ENCODE measurements at regions not wholly inside any gene's neighbourhood (a gene's known extent, or its start where the extent isn't known, plus 50 kb on each side); places are given as distances from the start of the nearest gene placed in this dataset.
A peak's percentile ranks its signal among the peaks of the same experiment; 100 is the strongest.

DNA sequence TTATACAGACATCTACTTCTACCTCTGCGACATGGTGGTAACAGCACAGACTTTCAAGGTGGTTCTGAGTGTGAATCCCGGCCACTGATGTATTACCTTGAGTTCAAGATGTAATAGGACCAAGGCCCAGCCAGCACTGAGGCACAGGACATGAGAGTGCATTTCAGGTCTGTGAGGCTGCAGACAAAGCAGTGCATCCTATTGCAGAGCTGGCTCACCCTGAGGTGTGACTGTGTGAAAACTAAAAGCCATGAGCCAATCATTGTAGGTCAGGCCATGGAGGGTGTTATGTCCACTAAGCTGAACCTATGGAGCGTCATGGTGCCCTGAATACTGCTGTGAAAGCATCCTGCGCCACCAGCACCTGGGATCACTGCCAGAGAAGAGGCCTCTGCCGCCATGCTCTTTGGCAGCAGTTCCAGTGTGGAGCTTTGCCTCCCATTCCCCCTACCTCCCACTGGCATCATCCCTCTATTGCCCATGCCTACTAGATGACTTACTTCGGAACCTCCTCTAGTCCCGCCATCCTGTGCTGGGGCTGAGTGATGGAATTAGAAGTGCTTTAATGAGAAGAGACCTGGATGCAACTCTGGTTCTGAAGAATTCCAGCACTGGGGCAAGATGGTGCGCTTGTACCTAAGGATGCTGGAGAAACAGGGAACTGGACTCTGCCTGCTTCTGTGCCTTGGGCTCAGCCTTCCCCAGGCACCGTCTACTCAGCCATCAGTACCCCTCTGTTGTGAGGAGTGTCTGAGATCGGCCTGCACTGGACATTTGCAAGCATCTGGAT lies 112.0 kb upstream of the RMDN2 start:
- DNase-seq = no peak

DNA sequence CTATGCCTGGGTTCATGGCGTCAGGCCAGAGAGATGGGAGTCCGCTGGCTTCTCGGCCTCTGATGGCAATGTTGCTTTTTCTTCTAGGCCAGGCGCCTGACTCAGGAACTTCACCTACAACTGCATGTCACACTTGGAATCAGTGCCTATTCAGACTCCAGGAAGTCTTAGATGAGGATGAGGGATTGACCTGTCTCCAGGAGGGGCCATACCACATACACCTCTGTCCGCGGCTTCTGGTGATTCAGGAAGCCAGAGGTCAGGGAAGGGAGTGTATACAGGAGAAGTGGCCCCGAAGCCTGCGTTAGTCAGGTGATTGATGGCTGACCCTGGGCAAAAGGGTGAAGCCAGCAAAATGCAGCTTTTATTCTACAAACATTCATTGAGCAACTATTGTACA lies 109.1 kb upstream of the RMDN2 start:
- no peak for DNase-seq

DNA sequence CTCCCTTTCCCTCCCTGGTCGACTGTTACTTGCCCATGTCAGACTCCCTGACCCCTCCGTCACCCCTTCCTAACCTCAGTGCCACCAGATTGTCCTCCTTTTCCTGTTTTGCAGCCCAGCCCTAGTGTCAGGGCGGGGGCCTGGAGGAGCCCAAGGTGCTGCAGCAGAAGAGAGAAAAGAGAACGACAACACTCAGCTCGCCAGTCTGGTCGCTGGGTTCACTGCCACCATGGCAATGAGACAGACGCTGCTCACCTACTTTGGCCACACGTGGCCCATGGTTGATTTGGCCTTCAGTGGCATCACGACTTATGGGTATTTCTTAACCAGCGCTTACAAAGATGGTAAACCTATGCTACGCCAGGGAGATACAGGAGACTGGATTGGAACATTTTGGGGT lies 108.4 kb upstream of the RMDN2 start:
- DNase-seq = no peak

DNA sequence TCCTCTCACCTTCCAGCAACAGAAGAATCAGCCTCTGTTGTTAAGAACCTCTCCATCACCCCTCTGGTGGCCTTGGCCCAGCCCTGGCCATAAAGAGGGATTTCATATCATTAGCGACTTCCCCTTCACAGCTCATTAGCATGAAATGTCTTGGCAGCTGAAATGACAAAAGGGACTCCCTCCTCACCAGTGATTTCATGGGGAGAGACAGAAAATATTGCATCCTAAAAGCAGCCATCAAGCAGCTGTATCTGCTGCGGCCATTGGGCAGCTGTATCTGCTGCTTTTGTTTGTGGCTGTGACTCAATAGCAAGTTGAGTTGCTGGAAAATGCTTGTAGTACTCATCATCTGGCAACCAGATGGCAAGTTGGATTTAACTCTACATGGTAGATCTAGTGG lies 105.9 kb upstream of the RMDN2 start:
- peak; percentile 55 for DNase-seq

DNA sequence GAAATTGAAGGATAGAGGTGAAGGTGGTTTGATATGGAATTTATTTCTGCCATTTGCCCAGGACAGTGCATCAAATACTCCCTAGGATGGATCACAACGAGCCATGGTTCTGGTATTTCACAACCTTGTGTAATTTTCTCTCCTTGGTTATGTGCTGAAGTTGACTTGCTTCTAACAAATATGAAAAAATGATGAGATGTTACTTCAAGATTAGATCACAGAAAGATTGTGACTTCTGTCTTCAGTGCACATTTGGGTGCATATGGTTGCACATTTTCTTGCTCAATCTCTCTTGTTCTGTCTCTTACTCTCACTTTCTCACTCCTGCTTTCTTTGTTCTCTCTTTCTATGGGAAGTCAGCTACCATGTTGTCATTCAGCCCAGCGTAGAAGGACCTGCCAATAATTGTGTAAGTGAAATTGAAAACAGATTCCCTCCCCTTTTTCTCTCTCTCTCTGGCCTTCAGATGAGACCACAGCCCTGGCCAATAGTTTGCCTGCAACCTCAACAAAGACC lies 104.6 kb upstream of the RMDN2 start:
- no peak for DNase-seq

DNA sequence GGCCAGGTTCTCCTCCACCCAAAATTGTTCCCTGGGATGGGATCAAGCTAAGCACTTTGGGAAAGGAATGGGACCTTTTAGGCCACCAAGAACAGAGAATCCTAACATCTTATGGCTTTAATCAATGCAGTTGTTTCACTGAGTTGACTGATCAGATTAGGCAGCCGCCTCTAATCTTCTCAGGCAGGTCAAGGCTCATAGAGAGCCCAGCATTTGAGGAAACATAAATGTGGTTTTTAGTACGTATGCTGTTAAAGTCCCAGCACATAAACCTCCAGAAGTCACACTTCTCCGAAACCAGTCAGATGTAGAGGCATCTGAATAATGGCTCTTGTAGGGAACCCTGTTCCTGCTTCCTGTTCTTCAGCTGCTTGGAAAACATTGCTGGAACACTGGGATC lies 99.5 kb upstream of the RMDN2 start:
- no peak for DNase-seq

DNA sequence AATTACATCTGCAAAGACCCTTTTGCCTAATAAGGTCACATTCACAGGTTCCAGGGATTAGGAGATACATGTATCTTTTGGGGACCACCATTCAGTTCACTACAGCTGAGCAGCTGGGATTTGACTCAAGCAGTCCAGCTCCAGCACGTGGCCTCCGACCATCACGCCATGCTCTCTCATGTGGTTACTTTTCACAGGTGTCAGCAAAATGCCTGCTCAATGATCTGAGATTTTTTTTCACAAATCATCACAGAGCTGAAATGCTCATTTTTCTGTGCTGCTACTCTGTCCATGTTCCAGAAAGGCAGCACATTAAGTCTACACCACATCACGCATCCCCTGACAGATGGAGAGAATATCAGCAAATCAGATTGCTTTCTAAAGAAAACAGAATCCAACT lies 98.5 kb upstream of the RMDN2 start:
- DNase-seq = no peak

DNA sequence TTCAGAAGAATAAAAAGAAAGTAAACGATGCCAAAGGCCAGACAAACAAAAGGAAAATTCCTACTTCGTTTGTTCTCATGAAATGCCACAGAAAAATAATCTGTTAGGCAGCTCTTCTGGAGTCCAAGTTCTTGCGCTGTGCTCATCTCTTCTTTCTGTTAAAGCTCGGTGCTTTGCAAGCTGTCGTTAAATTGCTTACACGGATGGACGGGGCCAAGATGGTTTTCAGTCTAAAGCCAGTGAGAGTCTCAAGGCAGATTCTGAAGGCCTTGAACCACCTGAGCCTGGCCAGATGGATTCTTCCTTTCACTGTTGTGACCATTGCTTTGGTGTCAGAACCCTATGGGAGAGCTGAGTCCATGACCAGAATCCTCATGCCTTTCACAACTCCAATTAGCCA lies 97.6 kb upstream of the RMDN2 start:
- DNase-seq = no peak

DNA sequence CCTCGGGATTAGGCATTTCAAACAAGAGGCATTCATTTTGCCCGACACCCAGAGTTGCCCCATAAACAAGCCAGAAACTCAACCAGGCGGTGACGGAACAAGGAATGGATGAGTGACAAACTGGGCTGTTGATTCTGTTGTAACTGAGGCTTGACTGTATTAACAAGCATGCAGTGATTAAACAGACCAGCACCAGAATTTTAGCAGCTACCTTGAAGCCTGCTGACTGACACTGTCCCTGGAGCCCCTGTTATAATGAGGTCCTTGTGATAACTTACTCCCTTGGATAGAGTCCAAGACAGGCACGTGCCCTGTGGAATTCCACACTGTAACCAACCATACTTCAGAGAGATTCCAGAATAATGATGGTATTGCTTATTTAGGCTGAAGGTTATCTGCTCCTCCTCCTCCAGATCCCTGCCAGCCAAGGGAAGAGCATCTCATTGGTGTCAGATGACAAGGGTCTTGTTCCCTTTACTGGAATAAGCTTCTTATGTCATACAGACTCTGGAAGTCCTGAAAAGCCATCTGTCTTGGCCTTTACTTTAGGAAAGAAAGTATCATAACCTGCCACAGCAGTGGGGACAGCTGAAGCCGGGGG lies 97.1 kb upstream of the RMDN2 start:
- no peak for DNase-seq

DNA sequence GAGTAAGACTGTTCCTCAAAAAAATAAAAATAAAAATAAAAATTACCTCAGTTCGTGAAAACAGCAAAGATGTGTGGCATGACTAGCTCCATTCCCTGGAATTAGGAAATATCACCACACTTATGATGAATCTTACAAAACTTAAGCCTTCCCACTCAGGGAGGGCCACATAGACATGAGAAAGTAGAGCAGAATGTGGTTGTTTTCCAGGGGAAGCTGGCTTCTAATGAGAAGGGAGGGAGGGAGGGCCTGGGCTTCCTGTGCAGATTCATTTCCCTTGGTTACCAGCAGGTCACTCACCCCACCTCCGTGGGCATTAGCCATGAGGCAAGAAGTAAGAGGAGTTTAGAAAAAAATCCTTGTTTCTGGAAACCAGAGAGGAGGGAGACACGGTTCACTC lies 95.9 kb upstream of the RMDN2 start:
- no peak for DNase-seq

DNA sequence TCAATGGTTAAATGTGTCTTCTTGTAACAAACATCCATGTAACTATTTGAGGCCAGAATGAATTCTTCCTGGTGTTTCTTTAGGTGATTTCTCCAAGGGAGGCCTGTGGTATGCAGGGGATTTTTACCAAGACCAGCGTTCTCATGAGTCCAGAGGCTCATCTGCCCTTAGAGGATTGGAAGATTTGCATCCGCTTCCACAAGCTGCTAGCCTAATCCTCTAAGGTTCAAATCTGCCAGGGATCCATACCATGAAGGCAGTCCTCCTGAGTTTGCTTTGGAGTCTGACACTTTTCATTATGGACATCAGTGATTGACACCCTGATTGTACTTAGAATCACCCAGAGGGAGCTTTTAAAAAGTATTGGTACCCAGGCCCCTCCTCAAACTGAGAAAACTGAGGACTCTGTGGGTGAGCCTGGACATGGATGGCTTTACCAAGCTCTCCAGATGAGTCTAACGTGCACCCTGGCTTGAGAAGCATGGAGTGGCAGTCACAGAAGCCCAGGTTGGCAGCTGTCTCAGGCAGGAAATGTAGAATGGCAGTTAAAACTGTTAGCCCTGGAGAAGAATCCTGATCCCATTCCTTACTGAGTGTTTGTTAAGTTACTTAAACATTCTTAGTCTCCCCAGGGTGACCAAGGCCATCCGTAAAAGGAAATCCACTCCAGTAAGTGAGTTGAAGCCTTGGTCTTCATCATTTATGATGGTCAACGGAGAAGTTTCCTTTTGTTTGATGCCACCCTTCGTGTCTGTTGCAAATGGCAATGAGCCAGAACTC lies 95.3 kb upstream of the RMDN2 start:
- no peak for DNase-seq

DNA sequence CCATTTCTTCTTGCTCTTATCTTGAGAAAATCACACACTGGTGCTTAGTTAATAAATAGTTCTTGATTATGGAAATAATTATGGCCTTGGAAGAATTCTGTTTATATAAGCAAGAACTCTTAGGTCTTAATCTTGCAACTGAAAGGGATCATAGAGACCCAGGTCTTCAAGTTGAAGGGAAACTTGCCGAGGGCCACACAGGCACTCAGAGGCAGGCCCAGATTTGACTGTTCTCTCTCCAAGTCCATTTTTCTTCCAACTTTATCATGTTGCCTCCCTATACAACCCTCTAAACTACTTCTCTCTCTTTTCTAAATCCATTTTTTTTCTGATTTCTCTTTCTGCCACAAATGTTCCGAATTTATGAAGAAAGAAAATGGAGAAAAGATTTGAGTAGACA lies 94.5 kb upstream of the RMDN2 start:
- no peak for DNase-seq

DNA sequence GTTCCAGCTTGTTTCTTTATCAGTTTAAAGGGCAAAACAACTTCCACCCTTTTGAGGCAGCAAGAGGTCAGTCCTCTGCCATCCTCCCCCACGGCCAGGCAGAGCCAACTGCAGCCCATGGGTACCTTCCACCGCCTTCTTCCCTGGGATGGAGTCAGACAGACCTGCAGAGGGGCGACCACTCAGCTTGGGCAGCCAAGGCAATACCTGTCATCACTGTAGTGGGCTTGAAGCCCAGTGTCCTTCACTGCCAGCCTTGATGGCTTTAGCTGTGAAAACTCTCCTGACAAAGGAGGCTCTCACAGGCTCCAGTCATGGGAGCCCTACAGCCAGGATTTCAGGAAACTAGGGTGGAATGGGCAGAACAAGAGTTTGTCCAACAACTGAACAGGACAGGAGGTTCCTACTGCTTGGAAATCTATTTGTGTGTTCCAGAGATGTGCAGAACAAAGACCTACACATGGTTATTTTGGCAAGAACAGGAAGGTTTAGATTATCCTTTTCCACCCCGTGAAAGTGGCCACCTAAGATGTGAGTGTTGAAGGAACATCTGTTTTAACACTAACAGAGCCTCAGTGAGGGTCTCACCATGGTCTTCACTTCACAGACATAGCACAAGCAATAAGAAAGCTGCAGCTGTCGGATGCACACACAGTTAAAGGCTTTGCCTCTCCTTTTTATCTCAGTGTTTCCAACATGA lies 93.9 kb upstream of the RMDN2 start:
- no peak for DNase-seq

DNA sequence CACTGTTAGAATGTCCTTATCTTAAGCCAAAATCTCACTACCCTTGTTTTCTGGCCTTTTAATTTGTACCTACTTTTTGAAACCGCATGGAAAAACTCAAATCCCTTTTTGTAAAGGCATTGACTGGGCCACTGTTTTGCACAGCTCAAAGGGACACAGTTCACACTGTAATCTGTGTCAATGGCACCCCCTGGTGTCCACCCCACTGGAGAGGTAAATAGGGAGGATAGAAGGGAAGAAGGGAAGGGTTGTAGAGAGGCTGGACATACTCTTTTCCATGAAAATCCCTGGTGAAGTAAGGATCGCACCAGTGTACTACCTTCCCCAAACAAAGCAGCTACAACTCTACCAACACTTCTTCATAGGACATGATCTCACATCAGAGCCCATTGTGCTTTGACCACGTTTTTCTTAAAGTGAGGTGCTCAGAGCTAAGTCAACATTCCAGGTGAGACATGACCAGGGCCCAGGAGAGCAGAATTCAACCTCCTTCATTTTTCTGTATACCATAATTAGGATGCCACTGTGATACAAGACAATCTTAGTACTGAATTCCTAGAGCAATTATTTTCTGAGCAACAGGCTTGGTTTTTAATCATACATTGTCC lies 92.4 kb upstream of the RMDN2 start:
- DNase-seq = peak; percentile 73

DNA sequence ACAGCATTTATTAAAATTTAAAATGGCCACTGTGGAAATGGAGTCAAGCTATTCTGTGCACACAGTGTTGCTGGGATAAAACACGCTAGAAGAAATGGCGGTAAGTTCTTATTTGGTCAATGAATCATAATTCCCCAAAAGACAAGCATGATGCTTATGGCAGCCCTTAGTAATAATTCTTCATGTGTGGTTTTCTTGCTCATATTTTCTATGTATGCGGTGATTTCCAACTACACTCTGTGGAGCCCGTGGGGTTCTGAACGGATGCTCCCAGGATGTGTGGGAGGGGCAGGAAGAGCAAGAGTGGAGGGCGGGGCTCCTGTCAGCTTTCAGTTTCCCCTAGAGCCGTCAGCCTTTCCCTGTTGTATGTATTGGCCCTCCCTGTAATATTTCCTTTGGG lies 91.7 kb upstream of the RMDN2 start:
- DNase-seq = no peak

DNA sequence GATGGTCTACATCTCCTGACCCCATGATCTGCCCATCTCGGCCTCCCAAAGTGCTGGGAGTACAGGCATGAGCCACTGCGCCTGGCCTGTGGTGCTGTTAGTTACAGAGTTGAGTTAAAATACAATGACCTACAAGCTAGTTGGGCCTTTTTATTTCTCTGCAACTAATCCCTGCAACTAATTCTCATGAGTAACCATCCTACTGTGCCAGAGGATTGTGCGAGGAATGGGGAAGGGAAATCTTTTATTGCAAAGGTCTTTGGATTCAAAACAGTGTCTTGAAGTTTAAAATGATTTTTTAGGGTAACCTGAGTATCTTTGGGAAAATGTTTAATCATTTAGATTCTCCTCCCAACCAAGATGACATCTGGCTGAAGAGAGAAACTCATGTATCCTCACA lies 88.8 kb upstream of the RMDN2 start:
- DNase-seq = no peak

DNA sequence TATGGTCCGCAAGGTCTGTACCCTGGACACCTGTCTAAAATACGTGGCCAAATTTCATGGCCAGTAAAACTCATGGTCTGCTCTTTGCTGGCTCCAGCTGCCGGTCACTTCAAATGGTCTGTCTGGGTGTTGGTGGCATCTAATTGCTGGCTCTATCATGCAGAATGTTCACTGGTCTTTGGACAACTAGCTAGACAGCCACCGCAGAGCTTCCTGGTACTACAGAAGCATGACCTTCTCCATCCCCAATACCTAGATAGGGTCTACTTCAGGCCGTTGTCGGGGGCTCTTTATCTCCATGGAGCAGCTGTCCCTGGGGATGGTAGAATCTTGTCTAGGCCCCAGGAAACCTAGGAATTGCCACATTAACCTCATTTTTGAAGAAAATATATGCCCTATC lies 88.4 kb upstream of the RMDN2 start:
- no peak for DNase-seq

DNA sequence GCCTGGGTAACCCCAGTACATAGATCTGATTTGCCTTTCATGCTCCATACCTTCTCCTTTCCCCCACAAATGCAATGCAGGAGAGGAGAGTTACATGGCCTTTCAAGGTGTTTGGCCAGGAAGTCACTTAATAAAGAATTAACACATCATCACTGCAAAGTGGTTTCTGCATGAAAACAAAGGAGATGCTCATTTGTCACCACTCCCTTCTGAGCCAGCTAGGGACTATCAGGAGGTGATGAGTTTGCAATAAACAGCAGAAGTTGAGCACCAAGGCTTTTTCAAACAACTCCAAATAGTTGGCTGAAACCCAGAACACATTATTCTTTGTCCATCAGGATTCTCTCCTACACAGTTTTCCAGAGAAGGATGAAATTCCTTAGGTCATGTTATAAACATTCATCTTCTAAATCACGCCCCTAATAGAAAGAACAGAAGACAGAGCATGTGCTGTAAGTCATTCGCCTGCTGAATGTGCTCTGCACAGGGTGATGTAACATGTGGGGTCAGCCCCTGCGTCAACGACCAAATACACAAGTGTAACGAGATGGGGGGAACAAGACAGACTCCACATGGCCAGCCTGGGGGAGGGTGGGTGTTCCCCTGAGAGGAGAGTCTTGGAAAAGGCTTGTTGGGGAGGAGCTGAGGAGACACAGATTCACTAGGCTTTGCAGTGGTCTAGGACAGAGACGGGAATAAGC lies 87.3 kb upstream of the RMDN2 start:
- no peak for DNase-seq

DNA sequence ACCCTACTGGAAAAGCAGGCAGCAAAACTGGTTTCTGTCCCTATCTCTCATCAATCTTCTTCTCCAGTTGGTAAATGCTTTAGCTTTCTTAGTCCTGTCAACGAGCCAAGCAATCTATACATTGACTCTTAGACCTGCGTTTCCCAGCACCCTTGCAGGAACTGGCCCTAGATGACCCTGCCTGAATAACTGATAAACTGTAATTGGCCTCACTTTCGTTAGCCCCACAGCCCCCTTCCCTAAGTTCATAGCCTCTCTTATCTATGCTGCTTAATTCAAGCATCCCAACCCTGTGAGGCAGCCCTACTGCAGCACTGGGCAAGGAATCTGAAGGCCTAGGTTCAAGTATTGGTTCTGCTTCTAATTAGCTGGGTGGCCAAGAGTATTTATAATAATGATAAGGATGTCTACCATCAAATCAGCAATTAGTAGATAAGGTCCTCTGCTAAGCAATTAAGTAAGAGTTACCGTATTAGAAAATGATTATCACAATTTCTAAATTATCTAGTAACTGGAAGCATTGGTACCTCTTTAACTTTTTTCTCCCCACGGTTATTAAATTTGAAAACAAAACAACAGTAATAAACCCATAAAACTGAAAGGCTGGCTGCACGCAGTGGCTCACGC lies 86.4 kb upstream of the RMDN2 start:
- no peak for DNase-seq

DNA sequence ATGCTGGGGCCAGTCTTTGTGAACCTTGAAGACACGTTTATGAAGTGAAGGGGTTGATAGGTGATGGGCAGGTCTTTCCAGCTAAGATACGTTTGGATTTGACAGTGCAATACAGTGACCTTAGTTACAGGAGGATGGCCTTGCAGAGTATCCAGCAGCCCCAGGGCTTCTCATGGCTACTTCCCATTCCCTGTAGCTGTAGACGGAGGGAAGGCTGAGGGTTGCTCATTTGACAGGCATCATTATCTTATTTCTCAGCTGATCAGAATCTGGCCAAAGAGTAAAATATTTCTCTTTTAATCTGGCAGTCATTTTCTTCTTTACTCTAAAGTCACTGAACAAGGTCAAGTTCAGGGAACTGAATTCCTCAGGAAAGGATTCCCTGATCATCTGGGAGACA lies 85.1 kb upstream of the RMDN2 start:
- DNase-seq = no peak

DNA sequence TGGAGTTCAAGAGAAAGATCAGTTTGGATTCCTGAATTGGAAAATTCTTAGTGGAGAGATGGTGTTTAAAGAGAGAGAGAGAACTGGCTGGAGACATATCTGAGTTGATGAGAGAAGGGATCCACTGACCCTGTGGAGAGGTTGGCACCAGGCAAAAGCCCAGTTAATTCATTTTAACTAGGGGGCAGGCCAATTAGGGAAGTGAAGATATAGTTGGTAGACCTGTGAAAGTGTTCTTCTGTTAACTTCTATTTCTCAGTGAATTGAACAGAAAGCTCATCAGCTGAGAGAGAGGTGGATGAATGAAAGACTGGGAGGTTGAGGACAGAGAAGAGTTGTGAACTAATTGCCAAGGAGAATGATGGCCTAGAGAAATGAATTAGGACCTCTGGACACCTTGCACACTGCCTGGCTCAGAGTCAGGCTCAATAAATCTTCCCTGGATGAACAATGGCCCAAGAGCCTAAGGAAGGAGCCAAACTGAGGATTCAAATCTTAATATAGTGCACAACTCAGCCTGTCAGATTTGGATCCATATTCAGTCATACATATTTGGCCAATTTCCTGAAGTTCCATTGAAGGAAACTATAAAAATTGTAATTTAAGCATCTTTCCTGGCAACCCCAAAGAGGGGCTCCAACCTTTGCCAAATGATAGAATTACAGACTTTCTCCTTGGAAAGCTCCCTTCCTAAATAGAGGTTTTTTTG lies 82.2 kb upstream of the RMDN2 start:
- no peak for DNase-seq

Data from retina (tissue), 1 donor.